ENCODE measurements at regions not wholly inside any gene's neighbourhood (a gene's known extent, or its start where the extent isn't known, plus 50 kb on each side); places are given as distances from the start of the nearest gene placed in this dataset.

DNA sequence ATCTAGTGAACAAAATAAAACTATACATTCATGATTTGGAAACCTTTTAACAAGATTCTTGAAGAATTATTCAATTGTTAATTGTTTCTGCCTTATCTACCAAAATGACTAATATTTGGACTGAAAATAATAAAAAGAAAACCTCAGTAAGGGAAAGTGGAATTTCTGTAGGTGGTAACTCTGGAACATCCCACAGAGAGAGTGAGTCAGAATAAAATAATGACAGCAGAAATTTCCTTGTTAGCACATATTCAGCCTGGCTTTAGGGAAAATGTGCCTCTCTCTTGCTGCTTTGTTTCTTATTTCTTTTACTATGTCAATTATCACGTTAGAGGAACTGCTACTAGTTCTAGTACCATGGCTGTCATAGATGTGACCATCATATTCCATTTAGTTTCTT lies 421.5 kb upstream of the GNPDA2 start:
- DNase-seq (ENCODE audit: low read depth), result no peak
- no peak overlapping the region for H3K4me3 ChIP-seq (ENCODE audit: low read depth, low read length)
- TF ChIP-seq, protein P1, sequence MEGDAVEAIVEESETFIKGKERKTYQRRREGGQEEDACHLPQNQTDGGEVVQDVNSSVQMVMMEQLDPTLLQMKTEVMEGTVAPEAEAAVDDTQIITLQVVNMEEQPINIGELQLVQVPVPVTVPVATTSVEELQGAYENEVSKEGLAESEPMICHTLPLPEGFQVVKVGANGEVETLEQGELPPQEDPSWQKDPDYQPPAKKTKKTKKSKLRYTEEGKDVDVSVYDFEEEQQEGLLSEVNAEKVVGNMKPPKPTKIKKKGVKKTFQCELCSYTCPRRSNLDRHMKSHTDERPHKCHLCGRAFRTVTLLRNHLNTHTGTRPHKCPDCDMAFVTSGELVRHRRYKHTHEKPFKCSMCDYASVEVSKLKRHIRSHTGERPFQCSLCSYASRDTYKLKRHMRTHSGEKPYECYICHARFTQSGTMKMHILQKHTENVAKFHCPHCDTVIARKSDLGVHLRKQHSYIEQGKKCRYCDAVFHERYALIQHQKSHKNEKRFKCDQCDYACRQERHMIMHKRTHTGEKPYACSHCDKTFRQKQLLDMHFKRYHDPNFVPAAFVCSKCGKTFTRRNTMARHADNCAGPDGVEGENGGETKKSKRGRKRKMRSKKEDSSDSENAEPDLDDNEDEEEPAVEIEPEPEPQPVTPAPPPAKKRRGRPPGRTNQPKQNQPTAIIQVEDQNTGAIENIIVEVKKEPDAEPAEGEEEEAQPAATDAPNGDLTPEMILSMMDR (IDR thresholded peaks at IDR 0.05; ENCODE audit: insufficient read depth, low read depth, low read length), result no peak

DNA sequence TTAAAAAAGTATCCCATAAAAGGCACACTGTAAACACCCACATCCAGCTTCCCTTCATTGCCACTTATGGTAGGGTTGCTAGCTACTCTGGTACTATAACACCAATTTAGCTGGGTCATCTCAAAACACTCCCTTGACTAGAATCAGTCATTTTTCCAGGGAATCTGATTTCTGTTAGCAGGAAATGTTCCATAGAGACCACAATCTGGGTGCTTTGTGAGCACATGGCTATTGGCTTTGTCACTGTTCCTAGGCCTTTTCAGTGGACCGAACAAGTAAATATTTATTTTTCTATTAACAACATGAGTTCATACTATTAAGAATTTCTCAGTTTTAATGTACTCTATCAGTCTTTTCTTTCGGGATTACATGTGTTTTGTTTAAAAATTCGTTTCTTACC lies 404.7 kb upstream of the GNPDA2 start:
- TF ChIP-seq, protein P1 (IDR thresholded peaks at IDR 0.05; ENCODE audit: insufficient read depth, low read depth, low read length), result no peak
- DNase-seq (ENCODE audit: low read depth), result no peak
- no peak overlapping the region for H3K4me3 ChIP-seq (ENCODE audit: low read depth, low read length)

DNA sequence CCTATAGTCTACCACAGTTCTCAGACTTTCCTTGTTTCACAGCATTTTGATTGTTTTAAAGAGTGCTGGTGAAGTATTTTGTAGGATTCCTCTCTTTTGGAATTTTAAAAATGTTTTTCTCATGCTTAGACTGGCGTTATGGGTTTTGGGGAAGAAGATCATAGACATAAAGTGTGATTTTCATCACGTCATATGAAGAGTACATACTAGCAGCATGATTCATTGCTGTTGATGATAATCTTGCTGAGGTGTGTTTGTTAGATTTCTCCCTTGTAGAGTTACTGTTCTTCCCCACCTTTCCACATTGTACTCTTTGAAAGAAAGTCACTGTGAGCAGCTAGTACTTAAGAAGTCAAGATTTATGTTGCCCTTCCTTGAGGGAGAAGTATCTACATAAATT lies 396.1 kb upstream of the GNPDA2 start:
- no peak overlapping the region for H3K4me3 ChIP-seq (ENCODE audit: low read depth, low read length)
- no peak for DNase-seq (ENCODE audit: low read depth)
- TF ChIP-seq, protein P1 (IDR thresholded peaks at IDR 0.05; ENCODE audit: insufficient read depth, low read depth, low read length), result no peak

DNA sequence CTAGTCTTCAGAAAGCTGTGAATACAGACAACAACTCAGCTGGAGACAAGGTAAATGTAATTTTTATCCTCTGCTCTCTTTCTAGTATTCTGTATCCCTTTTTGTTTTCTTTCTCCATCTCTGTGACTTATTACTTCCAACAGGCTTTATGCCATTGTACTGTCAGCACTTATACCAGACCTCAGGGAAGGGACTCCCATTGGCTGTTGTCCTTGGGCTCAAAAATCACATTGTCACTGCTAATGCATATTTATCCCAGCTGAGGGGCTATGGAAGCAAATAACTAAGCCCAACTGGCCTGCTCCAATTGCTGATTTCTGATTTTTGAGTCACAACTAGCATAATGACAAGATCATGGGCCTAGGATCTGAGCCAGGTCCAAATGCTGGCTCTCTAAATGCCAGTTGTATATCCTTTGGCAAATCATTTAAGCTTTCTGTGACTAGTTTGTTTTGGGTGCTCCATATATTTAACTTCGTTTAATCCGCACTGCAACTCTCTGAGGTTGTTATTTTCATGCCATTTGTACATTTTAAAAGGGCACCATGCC lies 395.1 kb upstream of the GNPDA2 start:
- H3K4me3 ChIP-seq (ENCODE audit: low read depth, low read length), result no peak overlapping the region
- TF ChIP-seq, protein P1 (IDR thresholded peaks at IDR 0.05; ENCODE audit: insufficient read depth, low read depth, low read length), result no peak
- DNase-seq (ENCODE audit: low read depth), result no peak

DNA sequence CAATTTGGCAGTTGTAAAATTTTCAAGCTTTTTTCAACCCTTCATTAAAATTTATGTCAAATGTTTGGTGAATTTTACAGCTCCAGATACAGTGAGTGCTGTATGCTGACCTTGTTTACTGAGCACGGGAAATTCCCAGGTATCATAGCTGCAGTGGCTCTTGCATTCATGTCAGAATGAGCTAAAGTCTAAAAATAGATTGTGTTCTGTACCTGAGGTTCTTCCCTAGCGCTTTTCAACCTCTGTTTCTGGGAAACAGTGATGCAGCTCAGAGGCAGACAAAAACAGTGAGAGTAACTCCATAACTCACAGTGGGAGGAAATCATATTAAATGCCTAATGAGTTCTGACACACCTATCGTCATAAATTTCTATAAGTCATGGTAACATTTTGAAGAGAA lies 393.8 kb upstream of the GNPDA2 start:
- no peak overlapping the region for H3K4me3 ChIP-seq (ENCODE audit: low read depth, low read length)
- TF ChIP-seq, protein P1 (IDR thresholded peaks at IDR 0.05; ENCODE audit: insufficient read depth, low read depth, low read length), result no peak
- no peak for DNase-seq (ENCODE audit: low read depth)

DNA sequence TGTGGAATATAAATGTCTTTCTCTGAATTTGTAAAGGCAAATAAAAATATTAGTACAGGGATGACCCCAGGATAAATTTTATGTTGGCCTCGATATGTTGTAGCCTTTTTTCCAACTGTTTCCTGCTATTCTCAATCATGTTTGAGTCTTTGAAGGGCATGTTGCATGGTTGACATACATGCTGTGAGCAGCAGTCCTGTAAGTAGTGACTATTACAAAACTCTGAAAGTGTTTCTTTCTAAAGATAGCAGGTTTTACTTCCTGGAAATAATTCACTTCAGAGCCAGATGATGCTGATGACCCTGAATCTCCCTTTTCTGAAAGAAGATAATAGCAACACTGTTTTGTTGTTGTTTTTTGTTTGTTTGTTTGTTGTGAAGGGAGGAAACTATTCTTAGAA lies 393.0 kb upstream of the GNPDA2 start:
- H3K4me3 ChIP-seq (ENCODE audit: low read depth, low read length), result no peak overlapping the region
- TF ChIP-seq, protein P1 (IDR thresholded peaks at IDR 0.05; ENCODE audit: insufficient read depth, low read depth, low read length), result no peak
- no peak for DNase-seq (ENCODE audit: low read depth)

DNA sequence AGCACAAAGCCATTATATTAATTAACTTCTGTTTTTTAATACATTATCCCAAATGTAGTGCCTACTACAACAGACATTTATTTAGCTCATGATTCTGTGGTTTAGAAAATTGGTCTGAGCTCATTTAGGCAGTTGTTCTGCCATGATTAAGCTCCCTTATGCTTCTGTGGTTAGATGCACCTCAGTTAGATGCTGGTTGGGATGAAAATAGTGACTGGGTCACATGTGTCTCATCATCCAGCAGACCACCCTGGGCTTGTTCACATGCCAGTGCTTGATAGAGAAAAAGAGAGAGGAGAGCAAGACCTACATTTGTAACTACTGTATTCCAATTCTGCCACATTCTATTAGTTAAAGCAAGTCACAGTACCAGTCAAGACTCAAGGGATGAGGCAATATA lies 376.4 kb upstream of the GNPDA2 start:
- TF ChIP-seq, protein P1 (IDR thresholded peaks at IDR 0.05; ENCODE audit: insufficient read depth, low read depth, low read length), result no peak
- DNase-seq (ENCODE audit: low read depth), result no peak
- no peak overlapping the region for H3K4me3 ChIP-seq (ENCODE audit: low read depth, low read length)

Data from fibroblast of villous mesenchyme (primary cell).